Adrenal gland (tissue), 9 donors: ENCODE measurements at regions not wholly inside any gene's neighbourhood (a gene's known extent, or its start where the extent isn't known, plus 50 kb on each side); places are given as distances from the start of the nearest gene placed in this dataset.
"Not testable (repeated sequence)": the region's sequence is repeated elsewhere in the genome, so short reads cannot be mapped to it uniquely, and the experiment has no call there.

Source experiments
- DNase-seq, 7 donors: peaks; one replicate each; pipeline ENCODE4 v3.0.0-alpha.2; 2019 to 2020
- H3K27ac ChIP-seq, 5 donors: fragments of 200-600 bp; sonication (generic) in 4 of 5; 1 replicate in 3 of 5; 2 replicates in 2 of 5; pipeline versions ENCODE4 v1.5.1 to v1.8.0; 2016 to 2020; ENCODE audit warnings: mild to moderate bottlenecking in 1 of 5
- H3K27me3 ChIP-seq: fragments of 200-600 bp; 2 replicates; pipeline ENCODE4 v1.8.0; 2021
- H3K36me3 ChIP-seq, 2 donors: fragments of 200-600 bp; replicated peaks in 1 of 2; 1 replicate in 1 of 2; 2 replicates in 1 of 2; pipeline versions ENCODE4 v1.5.1 to v1.8.0; 2018 to 2022
- H3K4me1 ChIP-seq, 2 donors: fragments of 200-600 bp; replicated peaks in 1 of 2; 1 replicate in 1 of 2; 2 replicates in 1 of 2; pipeline versions ENCODE4 v1.5.1 to v1.8.0; 2018 to 2021
- H3K4me3 ChIP-seq, 4 donors: fragments of 200-600 bp; sonication (generic) in 3 of 4; one replicate each; pipeline ENCODE4 v1.5.1; 2016 to 2018
- H3K9me3 ChIP-seq, 3 donors: fragments of 200-600 bp; sonication (generic) in 1 of 3; replicated peaks in 1 of 3; 1 replicate in 2 of 3; 2 replicates in 1 of 3; pipeline versions ENCODE4 v1.5.1 to v1.8.0; 2016 to 2021
- CTCF ChIP-seq, 6 experiments: fragments of 450-650 bp in 4 of 6; fragments of 200-600 bp in 2 of 6; sonication (generic) in 1 of 6; IDR thresholded peaks; 1 replicate in 5 of 6; 2 replicates in 1 of 6; pipeline versions ENCODE4 v1.5.1 to v1.8.0; 2016 to 2021; ENCODE audit warnings: antibody characterized with exemption in 6 of 6, mild to moderate bottlenecking in 2 of 6, moderate library complexity in 1 of 6
- POLR2A ChIP-seq, 2 donors: fragments of 450-650 bp; IDR thresholded peaks; one replicate each; pipeline ENCODE4 v1.6.1; 2017; ENCODE audit warnings: antibody characterized with exemption in 2 of 2, mild to moderate bottlenecking in 2 of 2, moderate library complexity in 1 of 2
- WGBS, 4 donors: extraction: QIAGEN DNeasy Blood & Tissue Kit in 2 of 4; methylation state at CpG; one replicate each; pipeline versions ENCODE4 v1.1.5 to v1.1.7; 2013 to 2017; 5-methylcytosine and 5-hydroxymethylcytosine counted together
- intact Hi-C, 2 donors: fragments of 100-400 bp; cut with DNase I; formaldehyde crosslinking; loops; one replicate each; pipeline versions ENCODE4 v1.14.1 to v1.15.0; 2022 to 2023
- donor health status: healthy with polysubstance abuse.
- donor health status: Bipolar disorder and iron deficiency.
- donor health status: DM: yes; HTN: yes; CAD: no.
- donor health status: DM: no; HTN: no; CAD: no.
- donor health status: DM: no; HTN: no; CAD: no.

GRCh38 chr14:28831126-28831525, 64.5 kb downstream of the FOXG1 start:
- Histone ChIP-seq H3K4me1 (no peaks in the 10 kb centered on the region), H3K27me3 (no peaks in the 10 kb centered on the region), H3K4me3 (no peak overlapping the region), H3K27ac (no peak overlapping the region), H3K9me3 (no peaks in the 10 kb centered on the region), H3K36me3 (no peaks in the 10 kb centered on the region)
- 44 to 50% (median 47%) methylated on average over 3 of the region's 3 CpGs for WGBS, 4 donors
- no peak for DNase-seq
- TF ChIP-seq POLR2A (IDR thresholded peaks at IDR 0.05) (no peak), CTCF (IDR thresholded peaks at IDR 0.05) (no peak)
- intact Hi-C loops: no loop called here

- 74 to 91% (median 77%) methylated on average over 5 of the region's 5 CpGs for WGBS, 4 donors
These were observed 76.0 kb downstream of the FOXG1 start for GRCh38 chr14:28842569-28842968.

GRCh38 chr14:28867571-28867970, 101.0 kb downstream of the FOXG1 start:
- no peaks in the 10 kb centered on the region for H3K9me3 ChIP-seq
- no peak for DNase-seq
- H3K4me3 ChIP-seq: no peak overlapping the region
- intact Hi-C loops: no loop called here
- H3K27ac ChIP-seq: no peak overlapping the region
- no peaks in the 10 kb centered on the region for H3K27me3 ChIP-seq
- WGBS, 4 donors: 62 to 73% (median 68%) methylated on average over 2 of the region's 2 CpGs
- TF ChIP-seq CTCF (IDR thresholded peaks at IDR 0.05) (no peak), POLR2A (IDR thresholded peaks at IDR 0.05) (no peak)
- no peaks in the 10 kb centered on the region for H3K4me1 ChIP-seq
- H3K36me3 ChIP-seq: no peaks in the 10 kb centered on the region

More at GRCh38 chr14:28842569-28842968, 76.0 kb downstream of the FOXG1 start:
- H3K27me3 ChIP-seq, H3K36me3 ChIP-seq, H3K4me3 ChIP-seq, H3K27ac ChIP-seq, intact Hi-C loops, H3K4me1 ChIP-seq, DNase-seq, H3K9me3 ChIP-seq: not testable (repeated sequence)

DNA sequence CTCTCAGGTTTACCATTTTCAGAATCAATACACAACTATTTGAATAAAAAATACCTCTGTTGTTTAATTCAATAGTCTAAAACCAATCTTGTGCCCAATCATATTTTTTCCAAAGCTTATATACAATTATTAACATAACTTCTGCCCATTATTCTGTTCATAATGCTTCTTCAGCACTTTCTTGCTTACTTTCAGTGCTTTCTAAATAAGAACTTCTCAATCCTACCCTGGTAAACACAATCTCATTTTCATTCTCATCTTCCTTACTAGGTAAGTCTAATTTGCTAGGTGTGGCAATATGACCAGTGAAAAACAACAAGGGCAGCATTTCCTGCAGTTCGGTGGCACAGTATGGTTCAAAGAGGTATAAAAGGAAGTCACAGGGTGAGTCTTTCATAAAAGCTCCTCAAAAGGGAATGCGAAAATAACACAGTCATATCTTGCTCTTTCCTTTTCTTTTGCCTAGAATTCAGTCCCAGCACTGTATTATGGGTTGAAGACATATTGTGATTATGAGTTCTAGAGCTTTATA, 103.5 kb downstream of the FOXG1 start:
- Histone ChIP-seq H3K27ac (no peak overlapping the region), H3K4me3 (no peak overlapping the region), H3K36me3 (no peaks in the 10 kb centered on the region), H3K4me1 (no peaks in the 10 kb centered on the region), H3K9me3 (no peaks in the 10 kb centered on the region), H3K27me3 (no peaks in the 10 kb centered on the region)
- DNase-seq: no peak
- intact Hi-C loops: no loop called here
- TF ChIP-seq POLR2A (IDR thresholded peaks at IDR 0.05): no peak
- WGBS, 4 donors: 43 to 64% (median 58%) methylated on average over 2 of the region's 2 CpGs

DNA sequence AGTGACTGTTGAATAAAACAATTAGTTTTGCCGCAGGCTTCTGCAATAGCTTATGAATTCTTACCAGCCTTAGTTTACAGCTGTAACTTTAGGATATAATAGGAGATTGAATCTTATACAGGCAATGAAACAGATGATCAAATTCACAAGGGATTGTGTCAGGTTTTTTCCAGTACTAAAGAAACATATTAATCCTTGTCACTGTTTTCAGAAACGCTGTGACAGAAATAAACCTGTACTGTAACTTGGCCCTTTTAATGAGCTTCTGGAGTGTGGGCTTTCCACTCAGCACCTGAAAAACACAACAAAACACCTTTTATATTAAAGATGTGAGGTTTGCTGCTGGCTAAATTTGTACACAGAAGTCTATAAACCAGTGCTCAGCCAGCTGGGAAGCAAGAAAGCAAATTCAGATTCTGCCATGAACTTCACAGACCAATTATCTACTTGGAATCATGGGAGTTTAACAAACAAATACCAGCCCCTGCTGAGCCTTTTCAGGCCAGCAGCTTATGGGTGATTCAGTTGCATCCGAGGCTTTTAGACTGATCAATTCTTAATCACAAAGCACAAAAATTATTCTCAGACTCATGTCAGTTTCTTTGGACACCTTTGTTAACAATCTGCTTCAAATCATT, 109.5 kb downstream of the FOXG1 start:
- H3K9me3 ChIP-seq: no peaks in the 10 kb centered on the region
- H3K4me1 ChIP-seq: no peaks in the 10 kb centered on the region
- DNase-seq: no peak
- TF ChIP-seq CTCF (IDR thresholded peaks at IDR 0.05): no peak
- TF ChIP-seq POLR2A (IDR thresholded peaks at IDR 0.05): no peak
- intact Hi-C loops: no loop called here
- no peak overlapping the region for H3K4me3 ChIP-seq
- no peaks in the 10 kb centered on the region for H3K27me3 ChIP-seq
- 49 to 66% (median 53%) methylated on average over 3 of the region's 3 CpGs for whole genome bisulfite sequencing, 4 donors
- no peaks in the 10 kb centered on the region for H3K36me3 ChIP-seq
- no peak overlapping the region for H3K27ac ChIP-seq
